RWPE1 (cell line): ENCODE measurements at regions not wholly inside any gene's neighbourhood (a gene's known extent, or its start where the extent isn't known, plus 50 kb on each side); places are given as distances from the start of the nearest gene placed in this dataset.
"Not testable (repeated sequence)": the region's sequence is repeated elsewhere in the genome, so short reads cannot be mapped to it uniquely, and the experiment has no call there.

Source experiments
- CTCF ChIA-PET: fragments of 350-600 bp; sonication (Branson Sonifier 250); formaldehyde crosslinking; extraction: SDS; loops from one replicate; lab custom pipeline; 2021; lab: Yijun Ruan, JAX
- POLR2A ChIA-PET: fragments of 400-600 bp; formaldehyde crosslinking; extraction: SDS; loops from one replicate; lab custom pipeline; 2020; ENCODE audit warnings: antibody characterized with exemption; ENCODE audit not compliant: low non-redundant PET; lab: Yijun Ruan, JAX
- DNase-seq: peaks from one replicate; pipeline ENCODE4 v3.0.0; 2012; ENCODE audit warnings: low spot score
- H3K27ac ChIP-seq: fragments of 450-650 bp; 2 replicates; pipeline ENCODE4 v1.5.1; 2017
- CTCF ChIP-seq: fragments of 450-650 bp; conservative IDR thresholded peaks from 2 replicates; pipeline ENCODE4 v1.5.1; 2017; ENCODE audit warnings: low read depth, mild to moderate bottlenecking

GRCh38 chr5:136563489-136563888 is 198.1 kb upstream of the TRPC7 start:
- no peak overlapping the region for H3K27ac ChIP-seq
- TF ChIP-seq CTCF = no peak
- CTCF ChIA-PET = no interaction called here
- POLR2A ChIA-PET = no interaction called here
- DNase-seq = no peak

- DNase-seq = no peak
- no peak overlapping the region for H3K27ac ChIP-seq
- TF ChIP-seq CTCF = no peak
- CTCF ChIA-PET = interaction anchor here (0.6 kb wide), 2 partner anchors 86 to 310 kb away, joined by 3 read pairs; no protein-coding TSS in a partner anchor
- POLR2A ChIA-PET = no interaction called here
These were observed 194.8 kb upstream of the TRPC7 start for GRCh38 chr5:136560126-136560525.

GRCh38 chr5:136559651-136560050 is 194.3 kb upstream of the TRPC7 start:
- H3K27ac ChIP-seq = no peak overlapping the region
- DNase-seq = no peak
- POLR2A ChIA-PET = no interaction called here
- CTCF ChIA-PET = interaction anchor here (0.6 kb wide), 1 partner anchor 86 kb away, joined by 3 read pairs; no protein-coding TSS in a partner anchor
- TF ChIP-seq CTCF = no peak

- H3K27ac ChIP-seq, POLR2A ChIA-PET, CTCF ChIA-PET, DNase-seq: not testable (repeated sequence)
These were observed 181.8 kb upstream of the TRPC7 start for GRCh38 chr5:136547096-136547495.

GRCh38 chr5:136546441-136546840 is 181.1 kb upstream of the TRPC7 start:
- H3K27ac ChIP-seq, POLR2A ChIA-PET, DNase-seq: not testable (repeated sequence)
- CTCF ChIA-PET = interaction anchor here (0.7 kb wide), 1 partner anchor 16 kb away, joined by 6 read pairs; no protein-coding TSS in a partner anchor

GRCh38 chr5:136545031-136545430 is 179.7 kb upstream of the TRPC7 start:
- DNase-seq, H3K27ac ChIP-seq, CTCF ChIA-PET, POLR2A ChIA-PET: not testable (repeated sequence)

- ChIA-PET POLR2A (no interaction called here), CTCF (no interaction called here)
- TF ChIP-seq CTCF = no peak
- no peak for DNase-seq
- no peak overlapping the region for H3K27ac ChIP-seq
These were observed 173.2 kb upstream of the TRPC7 start for GRCh38 chr5:136538534-136538933.

GRCh38 chr5:136529081-136529480 is 163.7 kb upstream of the TRPC7 start:
- no peak overlapping the region for H3K27ac ChIP-seq
- POLR2A ChIA-PET = no interaction called here
- TF ChIP-seq CTCF = no peak
- CTCF ChIA-PET = interaction anchor here (0.7 kb wide), 1 partner anchor 182 kb away, joined by 3 read pairs; no protein-coding TSS in a partner anchor
- no peak for DNase-seq
